Mesendoderm (in vitro differentiated cells): ENCODE measurements at regions not wholly inside any gene's neighbourhood (a gene's known extent, or its start where the extent isn't known, plus 50 kb on each side); places are given as distances from the start of the nearest gene placed in this dataset.

Experiments used
- DNase-seq: peaks from one replicate; pipeline ENCODE4 v3.0.0; 2013
- H2AK5ac ChIP-seq: 2 replicates; pipeline ENCODE4 v1.6.1; 2013; ENCODE audit warnings: low read length, inconsistent platforms
- H2BK120ac ChIP-seq: 2 replicates; pipeline ENCODE4 v1.6.1; 2013; ENCODE audit warnings: low read depth, mild to moderate bottlenecking, low read length, moderate library complexity, mixed read lengths
- H2BK15ac ChIP-seq: replicated peaks from 2 replicates; pipeline ENCODE4 v1.6.1; 2013; ENCODE audit warnings: low read depth, mild to moderate bottlenecking, moderate library complexity
- H2BK5ac ChIP-seq: 2 replicates; pipeline ENCODE4 v1.6.1; 2013; ENCODE audit warnings: low read length, inconsistent platforms
- H3K18ac ChIP-seq: 2 replicates; pipeline ENCODE4 v1.6.1; 2013; ENCODE audit warnings: mild to moderate bottlenecking, low read length, mixed read lengths
- H3K23ac ChIP-seq: one replicate; pipeline ENCODE4 v1.6.1; 2013; ENCODE audit warnings: low read length
- H3K27ac ChIP-seq: 2 replicates; pipeline ENCODE4 v1.5.1; 2013; ENCODE audit warnings: low read depth, mild to moderate bottlenecking, inconsistent platforms, low read length, moderate library complexity
- H3K27me3 ChIP-seq: 2 replicates; pipeline ENCODE4 v1.6.1; 2013; ENCODE audit warnings: low read length, control low read depth, mild to moderate bottlenecking, inconsistent platforms; ENCODE audit not compliant: insufficient read depth, poor library complexity
- H3K36me3 ChIP-seq: 2 replicates; pipeline ENCODE4 v1.6.1; 2013; ENCODE audit warnings: low read length, inconsistent platforms; ENCODE audit not compliant: control insufficient read depth, insufficient read depth
- H3K4ac ChIP-seq: one replicate; pipeline ENCODE4 v1.6.1; 2013; ENCODE audit warnings: low read depth, mild to moderate bottlenecking, low read length, moderate library complexity
- H3K4me1 ChIP-seq: 2 replicates; pipeline ENCODE4 v1.6.1; 2013; ENCODE audit warnings: low read depth, low read length, inconsistent platforms; ENCODE audit not compliant: control insufficient read depth
- H3K4me2 ChIP-seq: 2 replicates; pipeline ENCODE4 v1.6.1; 2013; ENCODE audit warnings: low read length
- H3K4me3 ChIP-seq: 2 replicates; pipeline ENCODE4 v1.5.1; 2013; ENCODE audit warnings: mild to moderate bottlenecking, low read length
- H3K56ac ChIP-seq: one replicate; pipeline ENCODE4 v1.6.1; 2013; ENCODE audit warnings: low read length
- H3K79me1 ChIP-seq: 2 replicates; pipeline ENCODE4 v1.6.1; 2013; ENCODE audit warnings: low read length, inconsistent platforms
- H3K79me2 ChIP-seq: 2 replicates; pipeline ENCODE4 v1.6.1; 2013; ENCODE audit warnings: mild to moderate bottlenecking, low read length; ENCODE audit not compliant: control insufficient read depth, insufficient read depth
- H3K9ac ChIP-seq: 2 replicates; pipeline ENCODE4 v1.6.1; 2013; ENCODE audit warnings: low read length, inconsistent platforms
- H4K5ac ChIP-seq: one replicate; pipeline ENCODE4 v1.6.1; 2013; ENCODE audit warnings: low read length
- H4K8ac ChIP-seq: one replicate; pipeline ENCODE4 v1.6.1; 2013; ENCODE audit warnings: low read depth, mild to moderate bottlenecking, control low read depth, low read length, moderate library complexity
- WGBS: extraction: QIAGEN DNeasy Blood & Tissue Kit; methylation state at CpG from one replicate; pipeline ENCODE4 v1.1.7; 2013; ENCODE audit warnings: low lambda C conversion rate, missing lambda C conversion rate; ENCODE audit not compliant: insufficient coverage; ENCODE audit errors: extremely low coverage; 5-methylcytosine and 5-hydroxymethylcytosine counted together

GRCh38 chr4:123809864-123810263 is 413.3 kb downstream of the SPRY1 start:
- Histone ChIP-seq H3K18ac (no peak overlapping the region), H2BK15ac (no peak overlapping the region), H3K27me3 (no peaks in the 10 kb centered on the region), H2AK5ac (no peak overlapping the region), H3K79me2 (no peaks in the 10 kb centered on the region), H3K4me2 (no peak overlapping the region), H2BK5ac (no peak overlapping the region), H3K23ac (no peak overlapping the region), H3K79me1 (no peaks in the 10 kb centered on the region), H3K9ac (no peak overlapping the region), H4K8ac (no peak overlapping the region), H3K4me1 (no peaks in the 10 kb centered on the region), H3K36me3 (no peaks in the 10 kb centered on the region), H3K4ac (no peak overlapping the region), H3K4me3 (no peak overlapping the region), H3K56ac (no peak overlapping the region), H2BK120ac (no peak overlapping the region), H3K27ac (no peak overlapping the region), H4K5ac (no peak overlapping the region)
- no CpG with 5 or more reads among the region's 1 CpG for WGBS
- DNase-seq: no peak

GRCh38 chr4:123812066-123812390 is 415.4 kb downstream of the SPRY1 start:
- H3K9ac ChIP-seq: no peak overlapping the region
- no peak overlapping the region for H3K18ac ChIP-seq
- no peak overlapping the region for H2AK5ac ChIP-seq
- H3K56ac ChIP-seq: no peak overlapping the region
- no peak overlapping the region for H2BK15ac ChIP-seq
- H3K4me1 ChIP-seq: no peaks in the 10 kb centered on the region
- no peak overlapping the region for H4K8ac ChIP-seq
- no CpG with 5 or more reads among the region's 3 CpGs for WGBS
- H3K27ac ChIP-seq: no peak overlapping the region
- H3K4ac ChIP-seq: no peak overlapping the region
- no peak overlapping the region for H2BK120ac ChIP-seq
- H4K5ac ChIP-seq: no peak overlapping the region
- H3K79me2 ChIP-seq: no peaks in the 10 kb centered on the region
- no peak overlapping the region for H3K4me2 ChIP-seq
- H3K79me1 ChIP-seq: no peaks in the 10 kb centered on the region
- no peak overlapping the region for H3K23ac ChIP-seq
- no peaks in the 10 kb centered on the region for H3K36me3 ChIP-seq
- H2BK5ac ChIP-seq: no peak overlapping the region
- H3K4me3 ChIP-seq: no peak overlapping the region
- DNase-seq: no peak
- H3K27me3 ChIP-seq: no peaks in the 10 kb centered on the region

GRCh38 chr4:123813901-123814300 is 417.3 kb downstream of the SPRY1 start:
- H3K4ac ChIP-seq: no peak overlapping the region
- H3K79me2 ChIP-seq: no peaks in the 10 kb centered on the region
- no CpG with 5 or more reads among the region's 2 CpGs for WGBS
- no peaks in the 10 kb centered on the region for H3K36me3 ChIP-seq
- H2BK120ac ChIP-seq: no peak overlapping the region
- H2AK5ac ChIP-seq: no peak overlapping the region
- H2BK5ac ChIP-seq: no peak overlapping the region
- no peak overlapping the region for H2BK15ac ChIP-seq
- no peak overlapping the region for H3K4me3 ChIP-seq
- H3K18ac ChIP-seq: no peak overlapping the region
- no peak overlapping the region for H4K5ac ChIP-seq
- no peaks in the 10 kb centered on the region for H3K79me1 ChIP-seq
- H3K4me1 ChIP-seq: no peaks in the 10 kb centered on the region
- no peak for DNase-seq
- no peak overlapping the region for H3K56ac ChIP-seq
- H4K8ac ChIP-seq: no peak overlapping the region
- no peak overlapping the region for H3K4me2 ChIP-seq
- no peak overlapping the region for H3K9ac ChIP-seq
- H3K23ac ChIP-seq: no peak overlapping the region
- no peaks in the 10 kb centered on the region for H3K27me3 ChIP-seq
- no peak overlapping the region for H3K27ac ChIP-seq

- Histone ChIP-seq H3K9ac (no peak overlapping the region), H3K27me3 (no peaks in the 10 kb centered on the region), H2AK5ac (no peak overlapping the region), H3K4ac (no peak overlapping the region), H3K56ac (no peak overlapping the region), H2BK5ac (no peak overlapping the region), H4K5ac (no peak overlapping the region), H3K23ac (no peak overlapping the region), H3K27ac (no peak overlapping the region), H2BK120ac (no peak overlapping the region), H3K4me3 (no peak overlapping the region), H3K18ac (no peak overlapping the region), H4K8ac (no peak overlapping the region), H3K4me2 (no peak overlapping the region), H3K4me1 (no peaks in the 10 kb centered on the region), H2BK15ac (no peak overlapping the region), H3K79me1 (no peaks in the 10 kb centered on the region), H3K79me2 (no peaks in the 10 kb centered on the region), H3K36me3 (no peaks in the 10 kb centered on the region)
- DNase-seq: peak; percentile 18
- no CpG with 5 or more reads among the region's 2 CpGs for WGBS
Measured at GRCh38 chr4:123816462-123816861, 419.9 kb downstream of the SPRY1 start.

- H2BK5ac ChIP-seq: no peak overlapping the region
- no peak overlapping the region for H3K23ac ChIP-seq
- H2AK5ac ChIP-seq: no peak overlapping the region
- no peaks in the 10 kb centered on the region for H3K36me3 ChIP-seq
- H3K18ac ChIP-seq: no peak overlapping the region
- no peaks in the 10 kb centered on the region for H3K79me1 ChIP-seq
- H2BK15ac ChIP-seq: no peak overlapping the region
- H4K5ac ChIP-seq: no peak overlapping the region
- H3K4ac ChIP-seq: no peak overlapping the region
- no peaks in the 10 kb centered on the region for H3K4me1 ChIP-seq
- no peaks in the 10 kb centered on the region for H3K79me2 ChIP-seq
- H4K8ac ChIP-seq: no peak overlapping the region
- H3K56ac ChIP-seq: no peak overlapping the region
- no peaks in the 10 kb centered on the region for H3K27me3 ChIP-seq
- no CpG with 5 or more reads among the region's 7 CpGs for WGBS
- no peak for DNase-seq
- no peak overlapping the region for H3K9ac ChIP-seq
- no peak overlapping the region for H2BK120ac ChIP-seq
- no peak overlapping the region for H3K27ac ChIP-seq
- no peak overlapping the region for H3K4me3 ChIP-seq
- no peak overlapping the region for H3K4me2 ChIP-seq
Measured at GRCh38 chr4:123817025-123817688, 420.6 kb downstream of the SPRY1 start.

- H3K4ac ChIP-seq: no peak overlapping the region
- H3K4me3 ChIP-seq: no peak overlapping the region
- DNase-seq: no peak
- H2BK15ac ChIP-seq: no peak overlapping the region
- no peak overlapping the region for H4K5ac ChIP-seq
- H3K27ac ChIP-seq: no peak overlapping the region
- no peak overlapping the region for H2BK120ac ChIP-seq
- H4K8ac ChIP-seq: no peak overlapping the region
- H3K4me2 ChIP-seq: no peak overlapping the region
- H2BK5ac ChIP-seq: no peak overlapping the region
- no peaks in the 10 kb centered on the region for H3K4me1 ChIP-seq
- no peaks in the 10 kb centered on the region for H3K27me3 ChIP-seq
- no peak overlapping the region for H3K9ac ChIP-seq
- H3K79me2 ChIP-seq: no peaks in the 10 kb centered on the region
- H3K18ac ChIP-seq: no peak overlapping the region
- no peak overlapping the region for H2AK5ac ChIP-seq
- no peak overlapping the region for H3K23ac ChIP-seq
- no peak overlapping the region for H3K56ac ChIP-seq
- no peaks in the 10 kb centered on the region for H3K79me1 ChIP-seq
- no peaks in the 10 kb centered on the region for H3K36me3 ChIP-seq
Measured at GRCh38 chr4:123819362-123820035, 422.9 kb downstream of the SPRY1 start.
